Cerebellar nuclear complex (tissue), 1 donor: ENCODE measurements at regions not wholly inside any gene's neighbourhood (a gene's known extent, or its start where the extent isn't known, plus 50 kb on each side); places are given as distances from the start of the nearest gene placed in this dataset.
"Not testable (repeated sequence)": the region's sequence is repeated elsewhere in the genome, so short reads cannot be mapped to it uniquely, and the experiment has no call there.

ENCODE experiments used
- DNase-seq, 2 experiments: peaks; one replicate each; lab custom pipeline; 2025; lab: John Stamatoyannopoulos, UW

DNA sequence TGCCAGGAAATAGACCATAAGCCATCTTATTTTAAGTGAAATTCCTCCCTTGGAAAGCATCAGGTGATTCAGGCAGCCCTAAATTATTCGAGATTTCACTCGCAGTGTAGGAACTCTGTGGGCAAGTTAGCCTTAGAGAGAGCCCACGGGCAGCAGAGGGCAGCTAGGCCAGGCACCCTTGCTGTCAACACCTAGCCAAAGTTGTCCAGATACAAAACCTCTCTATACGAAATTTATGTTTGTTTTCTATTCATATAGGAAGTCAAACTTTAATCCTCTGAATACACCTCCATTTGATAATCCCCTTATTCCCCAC, 1043.5 kb downstream of the GATA3 start:
- no peak for DNase-seq

DNA sequence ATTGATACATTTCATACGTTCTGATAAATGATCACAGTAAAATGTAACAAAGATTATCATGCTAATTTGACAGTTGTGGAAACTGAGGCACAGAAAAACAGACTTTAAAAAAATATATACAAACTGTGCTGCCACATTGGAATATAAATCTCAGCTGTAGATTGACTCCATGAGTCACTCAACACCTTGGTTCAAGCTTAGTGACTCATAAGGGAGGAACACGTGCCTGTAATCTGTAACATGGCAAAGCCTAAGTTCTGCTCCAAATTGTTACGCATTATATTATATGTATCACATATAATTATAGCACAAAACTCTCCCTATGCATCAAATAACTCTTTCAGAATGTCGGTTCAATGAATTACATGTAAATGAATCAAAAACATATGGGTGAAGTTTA, 1047.5 kb downstream of the GATA3 start:
- no peak for DNase-seq

DNA sequence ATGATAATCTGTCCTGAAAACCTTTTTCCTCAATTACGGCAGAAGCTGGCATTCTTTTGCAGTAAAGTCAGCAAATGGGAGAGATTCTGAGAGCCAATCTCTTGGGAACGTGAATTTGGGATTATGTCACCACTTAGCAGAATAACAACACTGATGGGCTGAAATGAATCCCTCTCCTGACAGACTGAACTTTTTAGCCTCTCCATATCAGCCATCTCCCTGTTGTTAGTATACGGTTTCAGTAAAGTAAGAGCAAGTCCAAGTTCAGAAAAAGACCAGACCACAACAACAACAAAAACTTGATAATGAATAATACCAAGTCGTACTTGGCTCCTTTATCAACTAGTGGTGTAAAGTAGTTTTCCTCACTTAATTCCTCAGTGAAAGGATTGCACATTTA, 1048.8 kb downstream of the GATA3 start:
- no peak for DNase-seq

DNA sequence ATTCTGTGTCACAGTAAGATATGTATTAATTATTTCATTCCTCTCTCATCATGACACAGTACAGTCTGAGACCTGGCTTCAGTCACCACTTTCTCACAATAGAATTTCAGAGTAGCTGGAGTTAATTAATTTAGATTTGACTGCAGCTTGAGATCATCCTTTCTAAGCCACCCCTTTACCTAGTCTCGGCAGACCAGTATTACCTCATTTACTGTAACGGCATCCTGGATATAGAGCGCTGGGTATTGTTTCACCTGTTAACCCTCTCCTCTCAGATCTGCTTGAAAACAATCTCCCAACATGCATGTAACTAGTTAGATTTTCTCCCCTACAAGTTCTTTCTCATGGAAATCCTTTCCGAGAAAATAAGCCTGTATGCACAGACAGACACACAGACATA, 1057.5 kb downstream of the GATA3 start:
- no peak for DNase-seq

DNA sequence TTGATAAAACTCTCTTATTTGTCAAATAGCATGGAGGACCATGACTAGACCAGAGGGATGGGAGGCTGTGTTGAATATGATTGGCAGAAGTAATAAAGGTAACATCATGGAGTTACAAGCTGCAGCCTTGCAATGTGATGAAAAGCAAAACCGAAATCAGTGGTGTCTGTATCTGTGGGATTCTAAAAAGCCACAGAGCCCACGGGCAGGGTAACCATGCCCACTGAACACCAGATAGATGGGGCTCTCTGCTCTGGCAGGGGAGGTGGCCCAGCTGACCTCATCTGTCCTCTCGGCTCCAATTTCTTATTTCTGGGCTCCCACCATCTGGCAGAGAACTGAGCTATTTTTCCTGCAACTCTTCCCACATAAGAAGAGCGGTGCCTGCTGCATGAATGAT, 1072.2 kb downstream of the GATA3 start:
- DNase-seq = no peak

DNA sequence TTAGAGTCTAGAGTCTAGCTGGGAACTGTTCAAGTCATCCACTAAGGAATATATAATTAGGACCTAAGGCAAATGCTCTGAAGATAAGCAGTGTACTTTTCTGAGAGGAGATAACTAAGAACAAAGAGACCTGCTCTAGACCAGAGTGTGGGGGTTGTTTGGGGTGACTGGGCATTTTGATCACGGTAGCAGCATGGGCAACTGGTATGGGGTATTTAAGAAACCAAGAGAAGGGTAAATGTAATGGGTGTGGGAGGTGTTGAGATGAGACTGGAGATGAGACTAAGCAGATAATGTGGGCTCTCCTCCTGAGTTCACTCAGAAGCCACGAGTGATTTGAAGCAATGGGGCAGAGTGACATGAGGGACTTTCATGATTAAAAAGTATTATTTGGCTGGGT, 1082.9 kb downstream of the GATA3 start:
- no peak for DNase-seq

DNA sequence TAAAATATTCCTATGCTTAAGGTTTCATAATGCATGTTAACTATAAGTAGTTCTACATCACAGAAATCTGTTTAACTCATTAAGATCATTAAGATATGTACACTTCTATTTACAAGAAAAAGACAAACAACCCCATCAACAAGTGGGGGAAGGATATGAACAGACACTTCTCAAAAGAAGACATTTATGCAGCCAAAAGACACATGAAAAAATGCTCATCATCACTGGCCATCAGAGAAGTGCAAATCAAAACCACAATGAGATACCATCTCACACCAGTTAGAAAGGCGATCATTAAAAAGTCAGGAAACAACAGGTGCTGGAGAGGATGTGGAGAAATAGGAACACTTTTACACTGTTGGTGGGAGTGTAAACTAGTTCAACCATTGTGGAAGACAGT, 1084.3 kb downstream of the GATA3 start:
- DNase-seq = not testable (repeated sequence)

DNA sequence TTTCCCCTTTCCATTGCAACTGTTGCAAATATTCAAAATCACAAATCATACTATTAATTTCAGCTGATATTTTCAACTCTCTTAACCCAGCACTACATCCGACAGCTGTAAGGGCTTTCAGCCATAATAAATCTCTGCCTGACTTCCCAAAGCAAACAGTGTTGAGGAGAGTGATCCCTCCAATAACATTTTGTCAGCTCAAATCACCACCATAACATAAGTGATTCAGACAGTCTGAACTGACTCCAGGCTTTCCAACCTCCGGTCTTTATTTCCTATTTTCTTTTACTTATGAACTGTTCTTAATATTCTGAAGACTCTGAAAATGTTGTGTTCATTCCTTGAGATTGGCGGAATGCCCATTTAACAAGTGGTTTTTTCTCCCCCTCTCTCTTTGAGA, 1085.9 kb downstream of the GATA3 start:
- no peak for DNase-seq

DNA sequence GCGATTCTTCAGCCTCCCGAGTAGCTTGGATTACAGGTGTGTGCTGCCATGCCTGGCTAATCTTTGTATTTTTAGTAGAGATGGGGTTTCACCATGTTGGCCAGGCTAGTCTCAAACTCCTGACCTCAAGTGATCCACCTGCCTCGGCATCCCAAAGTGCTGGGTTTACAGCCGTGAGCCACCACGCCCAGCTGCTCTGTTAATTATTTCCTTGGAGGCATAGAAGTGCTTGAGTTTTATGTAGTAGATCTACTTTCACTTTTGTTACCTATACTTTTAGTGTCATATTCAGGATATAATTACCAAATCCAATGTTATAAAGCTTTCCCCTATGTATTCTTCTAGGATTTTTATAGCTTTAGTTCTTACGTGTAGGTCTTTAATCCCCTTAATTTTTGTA, 1093.0 kb downstream of the GATA3 start:
- DNase-seq = no peak

DNA sequence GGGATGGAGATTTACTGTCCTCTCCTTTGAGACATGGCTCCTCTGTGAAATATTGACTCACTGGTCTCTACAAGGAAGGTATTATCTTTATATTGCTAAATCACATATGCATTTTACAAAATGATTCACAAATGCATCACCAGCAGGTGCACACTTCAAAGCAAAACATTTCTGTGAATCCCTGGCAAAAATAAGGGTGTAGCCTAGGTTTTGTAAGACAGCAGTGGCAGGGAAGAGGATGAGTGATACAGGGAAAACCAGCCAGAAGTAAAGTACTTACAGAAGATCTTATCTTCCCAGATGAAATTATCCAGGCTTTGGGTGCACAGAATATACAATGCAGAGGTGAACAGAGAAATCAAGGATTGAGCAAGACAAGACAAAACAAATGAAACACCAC, 1094.6 kb downstream of the GATA3 start:
- DNase-seq = no peak

DNA sequence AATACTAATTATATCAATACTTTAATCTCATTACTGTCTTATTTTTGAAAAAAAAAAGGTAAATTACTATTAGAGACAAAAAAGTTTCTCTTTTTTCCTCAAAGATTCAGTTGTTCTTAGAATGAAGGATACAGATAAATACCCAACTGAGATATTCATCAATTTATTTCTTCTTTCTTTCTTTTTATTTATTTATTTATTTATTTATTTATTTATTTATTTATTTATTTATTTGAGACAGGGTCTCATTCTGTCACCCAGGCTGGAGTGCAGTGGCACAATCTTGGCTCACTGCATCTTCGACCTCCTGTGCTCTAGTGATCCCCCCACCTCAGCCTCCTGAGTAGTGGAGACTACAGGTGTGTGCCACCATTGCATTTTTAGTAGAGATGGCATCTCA, 1098.6 kb downstream of the GATA3 start:
- not testable (repeated sequence) for DNase-seq

DNA sequence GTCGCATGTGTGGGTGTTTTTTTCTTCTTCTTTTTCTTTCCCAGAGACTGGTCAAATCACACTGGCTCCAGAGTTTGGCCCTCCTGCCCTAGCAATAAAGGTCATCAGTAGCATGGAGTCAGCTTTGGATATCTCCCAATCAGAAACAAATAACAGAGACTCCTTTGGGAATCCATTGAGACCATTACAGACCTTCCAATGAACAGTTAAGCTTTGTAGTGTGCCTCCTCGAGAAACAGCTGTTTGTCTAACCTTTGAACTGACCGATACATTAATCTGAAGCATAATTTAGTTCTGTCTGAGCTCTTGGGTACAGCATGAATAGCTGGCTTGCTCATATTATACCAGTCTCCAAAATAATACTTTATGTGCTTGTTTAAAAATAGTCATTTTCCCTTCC, 1103.2 kb downstream of the GATA3 start:
- no peak for DNase-seq

DNA sequence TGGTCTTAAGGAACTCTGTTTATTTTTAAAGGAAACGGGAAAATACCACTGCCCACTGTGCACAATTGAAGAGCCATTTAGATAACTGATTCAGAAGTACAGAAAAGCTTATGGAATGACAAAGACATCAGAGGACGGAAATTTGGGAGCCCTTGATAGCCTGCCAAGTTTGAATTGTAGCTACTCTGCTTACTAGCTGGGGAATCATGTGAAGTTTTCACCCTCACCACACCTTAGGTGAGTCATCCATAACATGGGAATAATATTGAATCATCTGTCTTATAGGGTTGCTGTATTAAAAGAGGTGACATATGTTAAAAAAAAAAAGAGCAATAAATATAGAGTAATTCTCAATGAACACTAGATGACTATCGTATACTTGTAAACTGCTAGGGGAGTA, 1104.2 kb downstream of the GATA3 start:
- no peak for DNase-seq

DNA sequence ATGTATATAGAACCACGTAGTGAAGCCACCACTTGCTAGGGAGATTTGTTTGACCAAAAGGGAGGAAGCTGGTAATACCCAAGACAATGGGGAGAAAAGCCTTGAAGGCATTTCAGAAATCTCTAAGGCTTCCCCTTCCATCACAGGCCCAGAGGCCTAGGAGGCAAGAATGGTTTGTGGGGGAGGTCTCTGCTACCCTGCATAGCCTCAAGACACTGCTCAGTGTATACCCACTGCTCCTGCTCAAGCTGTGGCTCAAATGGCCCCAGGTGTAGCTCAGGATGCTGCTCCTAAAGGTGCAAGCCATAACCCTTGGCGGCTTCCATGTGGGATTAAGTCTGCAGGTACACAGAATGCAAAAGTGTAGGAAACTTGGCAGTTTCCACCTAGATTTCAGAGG, 1105.8 kb downstream of the GATA3 start:
- DNase-seq = no peak

DNA sequence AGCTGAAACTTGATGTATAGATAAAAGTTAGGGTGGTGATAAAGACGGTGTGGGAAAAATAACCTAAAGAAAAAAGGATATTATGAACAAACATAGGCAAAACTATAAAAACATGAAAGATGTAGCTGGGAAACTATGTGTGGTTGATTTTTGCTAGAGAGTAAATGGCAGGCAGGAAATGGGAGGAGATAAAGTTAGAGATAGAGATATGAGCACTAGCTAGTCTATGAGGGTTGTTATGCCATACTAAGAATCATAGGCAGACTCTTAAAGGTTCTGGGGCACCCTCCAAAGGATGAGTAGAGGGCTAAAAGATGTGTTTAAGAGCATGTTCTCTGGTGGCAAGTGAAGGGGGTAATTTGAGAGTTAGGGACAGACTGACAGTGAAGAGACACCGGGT, 1109.2 kb downstream of the GATA3 start:
- DNase-seq = no peak

DNA sequence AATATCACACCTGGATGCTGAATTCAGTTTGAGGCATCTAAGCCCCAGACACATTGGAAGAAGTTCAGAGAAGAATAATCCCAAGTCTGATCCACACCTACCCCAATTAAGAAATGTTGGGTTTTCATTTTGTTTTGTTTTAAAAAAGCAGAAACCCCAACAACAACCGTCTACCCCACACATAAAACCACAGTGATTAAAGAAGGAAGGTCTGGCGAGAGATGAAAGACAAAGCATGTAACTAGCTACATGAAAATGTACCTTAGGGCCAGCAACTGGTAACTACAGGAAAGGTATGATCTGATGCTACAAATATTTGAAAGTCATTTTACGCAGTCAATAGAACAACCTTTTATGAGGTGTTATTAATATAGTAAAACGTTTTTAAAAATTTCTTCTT, 1112.3 kb downstream of the GATA3 start:
- no peak for DNase-seq

DNA sequence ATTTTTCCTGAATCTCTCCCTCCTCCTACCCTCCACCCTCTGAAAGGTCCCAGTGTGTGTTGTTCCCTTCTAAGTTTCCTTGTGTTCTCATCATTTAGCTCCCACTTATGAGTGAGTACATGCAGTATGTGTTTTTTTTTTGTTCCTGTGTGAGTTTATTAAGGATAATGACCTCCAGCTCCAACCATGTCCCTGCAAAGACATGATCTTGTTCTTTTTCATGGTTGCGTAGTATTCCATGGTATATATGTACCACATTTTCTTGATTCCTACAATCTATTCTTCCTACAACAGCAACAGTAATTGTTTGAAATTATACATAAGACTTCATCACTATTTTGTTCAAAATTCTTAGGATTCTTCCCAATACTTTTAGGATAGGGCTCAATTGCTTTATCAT, 1117.8 kb downstream of the GATA3 start:
- no peak for DNase-seq

DNA sequence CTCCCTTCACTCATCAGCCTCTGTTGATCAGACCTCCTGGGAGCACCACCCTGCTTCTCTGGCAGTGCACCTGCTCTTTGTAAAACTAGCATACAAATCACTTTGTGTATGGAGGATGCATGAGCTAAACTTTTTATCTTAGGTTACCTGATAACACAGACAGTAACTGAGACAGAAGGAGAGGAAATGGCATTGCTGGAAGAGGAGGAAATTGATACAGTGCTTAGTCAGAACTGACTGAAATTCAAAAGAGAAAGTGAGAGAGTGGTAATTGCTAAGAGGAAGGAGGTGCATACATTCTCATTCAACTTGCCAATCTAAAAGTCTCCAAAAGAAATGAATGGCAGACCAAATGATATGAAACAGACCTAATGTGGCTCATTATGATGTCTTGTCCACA, 1120.7 kb downstream of the GATA3 start:
- no peak for DNase-seq

DNA sequence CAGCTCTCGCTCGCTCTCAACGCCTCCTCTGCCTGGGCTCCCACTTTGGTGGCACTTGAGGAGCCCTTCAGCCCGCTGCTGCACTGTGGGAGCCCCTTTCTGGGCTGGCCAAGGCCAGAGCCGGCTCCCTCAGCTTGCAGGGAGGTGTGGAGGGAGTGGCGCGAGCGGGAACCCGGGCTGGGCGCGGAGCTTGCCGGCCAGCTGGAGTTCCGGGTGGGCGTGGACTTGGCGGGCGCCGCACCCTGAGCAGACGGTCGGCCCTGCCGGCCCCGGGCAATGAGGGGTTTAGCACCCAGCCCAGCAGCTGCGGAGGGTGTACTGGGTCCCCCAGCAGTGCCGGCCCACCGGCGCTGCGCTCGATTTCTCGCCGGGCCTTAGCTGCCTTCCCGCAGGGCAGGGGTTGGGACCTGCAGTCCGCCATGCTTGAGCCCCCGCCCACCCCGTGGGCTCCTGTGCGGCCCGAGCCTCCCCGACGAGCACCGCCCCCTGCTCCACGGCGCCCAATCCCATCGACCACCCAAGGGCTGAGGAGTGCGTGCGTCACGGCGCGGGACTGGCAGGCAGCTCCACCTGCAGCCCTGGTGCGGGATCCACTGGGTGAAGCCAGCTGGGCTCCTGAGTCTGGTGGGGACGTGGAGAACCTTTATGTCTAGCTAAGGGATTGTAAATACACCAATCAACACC, 1128.9 kb downstream of the GATA3 start:
- DNase-seq = not testable (repeated sequence)

DNA sequence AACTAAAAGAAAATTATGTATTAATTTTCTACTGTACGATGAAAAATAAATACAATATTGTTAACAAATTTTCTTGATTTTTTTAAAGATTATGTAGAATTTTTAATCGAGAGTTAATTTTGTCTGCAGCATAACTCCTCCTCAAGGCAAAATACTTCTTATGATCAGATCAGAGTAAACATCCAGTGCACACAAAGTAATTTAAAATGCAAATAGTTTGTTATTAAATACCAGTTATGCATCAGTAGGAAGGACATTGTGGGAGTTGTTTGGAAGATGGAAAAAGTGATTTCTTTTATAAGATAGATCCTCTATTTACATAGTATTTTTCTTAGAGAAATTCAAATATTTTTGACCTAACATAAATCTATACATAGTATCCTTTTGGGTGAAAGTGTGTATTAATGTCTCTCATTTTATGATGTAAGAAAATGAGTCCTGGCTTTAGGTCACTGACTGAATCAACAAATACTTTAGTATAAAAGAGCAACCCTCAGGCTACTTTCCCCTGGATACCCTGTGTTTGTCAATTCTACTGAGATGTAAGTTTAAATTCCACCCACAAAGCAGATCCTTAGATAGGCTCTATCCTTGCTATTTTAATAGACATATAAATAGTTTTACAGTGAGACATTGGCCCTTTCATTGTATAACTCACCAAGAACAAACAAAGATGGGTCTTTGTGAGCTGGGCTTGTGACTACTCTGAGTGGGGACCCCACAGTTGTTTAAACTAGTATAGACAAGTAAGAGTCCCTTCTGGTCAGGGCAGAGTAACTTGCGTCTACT, 1133.7 kb downstream of the GATA3 start:
- no peak for DNase-seq

DNA sequence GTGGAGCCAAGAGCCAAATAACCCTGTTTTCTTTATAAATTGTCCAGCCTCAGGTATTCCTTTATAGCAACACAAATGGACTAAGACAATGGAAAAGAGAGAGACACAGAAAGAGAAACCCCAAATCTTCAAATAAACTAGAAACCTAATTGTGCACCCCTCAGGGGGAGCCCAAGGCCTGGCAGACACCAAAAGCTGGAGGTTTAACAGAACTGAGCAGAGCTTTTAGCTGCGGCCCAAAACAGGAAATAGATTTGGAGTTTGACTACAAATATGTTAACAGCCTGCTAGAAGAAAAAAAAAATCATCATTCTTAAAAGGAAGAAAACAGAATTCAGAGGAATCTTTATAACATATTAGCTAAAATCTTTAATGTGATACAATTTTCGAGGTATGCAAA, 1135.0 kb downstream of the GATA3 start:
- no peak for DNase-seq

DNA sequence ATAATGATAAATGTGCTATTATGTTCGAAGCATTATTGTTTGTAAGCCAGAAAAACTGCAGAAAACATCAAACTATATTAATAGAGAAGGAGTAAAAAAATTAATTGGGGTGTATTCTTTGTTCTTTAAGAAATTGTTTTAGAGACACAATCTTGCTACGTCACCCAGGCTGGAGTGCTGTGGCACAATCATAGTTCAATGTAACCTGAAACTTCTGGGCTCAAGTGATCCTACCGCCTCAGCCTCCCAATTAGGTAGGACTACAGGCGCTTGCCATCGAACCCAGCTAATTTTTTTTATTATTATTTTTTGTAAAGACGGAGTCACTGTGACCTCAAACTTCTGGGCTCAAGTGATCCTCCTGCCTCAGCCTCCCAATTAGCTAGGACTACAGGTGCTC, 1138.6 kb downstream of the GATA3 start:
- DNase-seq = no peak

DNA sequence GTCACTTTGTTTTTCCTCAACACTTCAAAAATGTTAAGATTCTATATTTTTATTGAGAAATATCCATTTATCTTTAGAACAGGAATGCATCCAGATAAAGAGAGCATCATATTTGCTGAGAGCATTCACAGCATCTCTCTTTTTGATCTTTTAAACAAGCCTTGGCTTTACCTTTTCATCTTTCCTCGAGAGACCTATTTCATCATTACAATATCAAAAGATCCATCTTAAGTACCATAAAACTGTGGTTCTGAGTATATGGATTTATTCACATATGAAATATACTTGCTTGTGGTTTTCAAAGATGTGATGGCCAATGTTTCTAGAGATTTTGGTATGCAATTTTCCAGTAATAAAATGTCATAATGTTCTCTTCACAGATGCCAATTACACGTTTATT, 1140.9 kb downstream of the GATA3 start:
- no peak for DNase-seq

DNA sequence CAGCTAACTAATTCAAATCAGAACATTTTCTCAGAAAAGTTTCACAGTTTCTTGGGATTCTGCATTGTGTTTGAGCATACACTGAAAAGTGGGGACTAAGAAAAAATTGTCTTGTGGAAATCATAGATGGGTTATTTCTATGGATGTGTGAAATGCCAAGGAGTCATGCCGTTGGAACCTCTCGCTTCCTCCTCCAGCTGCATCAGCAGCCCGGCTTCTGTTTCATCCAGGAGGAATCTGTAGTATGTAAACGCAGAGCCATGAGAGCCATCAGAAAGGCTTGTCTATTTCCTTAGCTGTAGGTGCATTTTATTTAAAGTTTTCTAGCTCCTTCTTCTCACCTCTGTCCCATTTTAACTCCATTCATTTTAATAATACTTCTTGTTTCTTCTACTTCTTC, 1144.1 kb downstream of the GATA3 start:
- DNase-seq = no peak
